ENCODE measurements at regions not wholly inside any gene's neighbourhood (a gene's known extent, or its start where the extent isn't known, plus 50 kb on each side); places are given as distances from the start of the nearest gene placed in this dataset.
"Not testable (repeated sequence)": the region's sequence is repeated elsewhere in the genome, so short reads cannot be mapped to it uniquely, and the experiment has no call there.

GRCh38 chr1:245102149-245102548, 52.6 kb upstream of the KIF26B start:
- DNase-seq (ENCODE audit: low read depth, low spot score); H3K36me3 ChIP-seq (ENCODE audit: insufficient read depth, low read length); H3K9me3 ChIP-seq (ENCODE audit: low read depth, low read length); H3K9ac ChIP-seq (ENCODE audit: insufficient read length); H3K4me3 ChIP-seq; H3K27ac ChIP-seq: not testable (repeated sequence)

- DNase-seq (ENCODE audit: low read depth, low spot score), result no peak
- no peak overlapping the region for H3K4me3 ChIP-seq
- H3K36me3 ChIP-seq (ENCODE audit: insufficient read depth, low read length), result no peaks in the 10 kb centered on the region
- no peak overlapping the region for H3K27ac ChIP-seq
- H3K9ac ChIP-seq (ENCODE audit: insufficient read length), result no peak overlapping the region
- no peaks in the 10 kb centered on the region for H3K9me3 ChIP-seq (ENCODE audit: low read depth, low read length)
- no peak for TF ChIP-seq POLR2AphosphoS5 (IDR thresholded peaks at IDR 0.05; ENCODE audit: borderline replicate concordance, low read depth, low read length)
- no peak for TF ChIP-seq FOXP2 (optimal IDR thresholded peaks at IDR 0.05; ENCODE audit: control extremely low read depth, extremely low read length, insufficient read depth)
- TF ChIP-seq EZH2 (IDR thresholded peaks at IDR 0.05), result no peak
Observed at GRCh38 chr1:245099401-245099800, 55.4 kb upstream of the KIF26B start.

- no peak for DNase-seq (ENCODE audit: low read depth, low spot score)
- Histone ChIP-seq H3K27ac (no peak overlapping the region), H3K9ac (ENCODE audit: insufficient read length) (no peak overlapping the region), H3K9me3 (ENCODE audit: low read depth, low read length) (no peaks in the 10 kb centered on the region), H3K36me3 (ENCODE audit: insufficient read depth, low read length) (no peaks in the 10 kb centered on the region), H3K4me3 (no peak overlapping the region)
- no peak for TF ChIP-seq EZH2 (IDR thresholded peaks at IDR 0.05)
- no peak for TF ChIP-seq FOXP2 (optimal IDR thresholded peaks at IDR 0.05; ENCODE audit: control extremely low read depth, extremely low read length, insufficient read depth)
- no peak for TF ChIP-seq POLR2AphosphoS5 (IDR thresholded peaks at IDR 0.05; ENCODE audit: borderline replicate concordance, low read depth, low read length)
Observed at GRCh38 chr1:245098924-245099323, 55.9 kb upstream of the KIF26B start.

- no peak overlapping the region for H3K27ac ChIP-seq
- H3K4me3 ChIP-seq, result no peak overlapping the region
- TF ChIP-seq POLR2AphosphoS5 (IDR thresholded peaks at IDR 0.05; ENCODE audit: borderline replicate concordance, low read depth, low read length) (no peak), FOXP2 (optimal IDR thresholded peaks at IDR 0.05; ENCODE audit: control extremely low read depth, extremely low read length, insufficient read depth) (no peak), EZH2 (IDR thresholded peaks at IDR 0.05) (no peak)
- no peak overlapping the region for H3K9ac ChIP-seq (ENCODE audit: insufficient read length)
- no peaks in the 10 kb centered on the region for H3K36me3 ChIP-seq (ENCODE audit: insufficient read depth, low read length)
- no peak for DNase-seq (ENCODE audit: low read depth, low spot score)
- no peaks in the 10 kb centered on the region for H3K9me3 ChIP-seq (ENCODE audit: low read depth, low read length)
Observed at GRCh38 chr1:245096311-245097066, 58.3 kb upstream of the KIF26B start.

- Histone ChIP-seq H3K9me3 (ENCODE audit: low read depth, low read length) (no peaks in the 10 kb centered on the region), H3K36me3 (ENCODE audit: insufficient read depth, low read length) (no peaks in the 10 kb centered on the region), H3K4me3 (no peak overlapping the region), H3K27ac (no peak overlapping the region), H3K9ac (ENCODE audit: insufficient read length) (no peak overlapping the region)
- no peak for DNase-seq (ENCODE audit: low read depth, low spot score)
- TF ChIP-seq POLR2AphosphoS5 (IDR thresholded peaks at IDR 0.05; ENCODE audit: borderline replicate concordance, low read depth, low read length), result no peak
- no peak for TF ChIP-seq EZH2 (IDR thresholded peaks at IDR 0.05)
- TF ChIP-seq FOXP2 (optimal IDR thresholded peaks at IDR 0.05; ENCODE audit: control extremely low read depth, extremely low read length, insufficient read depth), result no peak
Observed at GRCh38 chr1:245095903-245096302, 58.9 kb upstream of the KIF26B start.

GRCh38 chr1:245094954-245095353, 59.8 kb upstream of the KIF26B start:
- Histone ChIP-seq H3K9me3 (ENCODE audit: low read depth, low read length) (no peaks in the 10 kb centered on the region), H3K9ac (ENCODE audit: insufficient read length) (no peak overlapping the region), H3K4me3 (no peak overlapping the region), H3K27ac (no peak overlapping the region), H3K36me3 (ENCODE audit: insufficient read depth, low read length) (no peaks in the 10 kb centered on the region)
- DNase-seq (ENCODE audit: low read depth, low spot score), result no peak
- no peak for TF ChIP-seq POLR2AphosphoS5 (IDR thresholded peaks at IDR 0.05; ENCODE audit: borderline replicate concordance, low read depth, low read length)
- no peak for TF ChIP-seq EZH2 (IDR thresholded peaks at IDR 0.05)
- no peak for TF ChIP-seq FOXP2 (optimal IDR thresholded peaks at IDR 0.05; ENCODE audit: control extremely low read depth, extremely low read length, insufficient read depth)

GRCh38 chr1:245094092-245094491, 60.7 kb upstream of the KIF26B start:
- H3K4me3 ChIP-seq, result no peak overlapping the region
- H3K9ac ChIP-seq (ENCODE audit: insufficient read length), result no peak overlapping the region
- no peak overlapping the region for H3K27ac ChIP-seq
- no peak for TF ChIP-seq EZH2 (IDR thresholded peaks at IDR 0.05)
- TF ChIP-seq POLR2AphosphoS5 (IDR thresholded peaks at IDR 0.05; ENCODE audit: borderline replicate concordance, low read depth, low read length), result no peak
- TF ChIP-seq FOXP2 (optimal IDR thresholded peaks at IDR 0.05; ENCODE audit: control extremely low read depth, extremely low read length, insufficient read depth), result no peak
- no peaks in the 10 kb centered on the region for H3K9me3 ChIP-seq (ENCODE audit: low read depth, low read length)
- DNase-seq (ENCODE audit: low read depth, low spot score), result no peak
- no peaks in the 10 kb centered on the region for H3K36me3 ChIP-seq (ENCODE audit: insufficient read depth, low read length)

GRCh38 chr1:245092638-245092976, 62.2 kb upstream of the KIF26B start:
- Histone ChIP-seq H3K36me3 (ENCODE audit: insufficient read depth, low read length) (no peaks in the 10 kb centered on the region), H3K4me3 (no peak overlapping the region), H3K27ac (no peak overlapping the region), H3K9ac (ENCODE audit: insufficient read length) (no peak overlapping the region), H3K9me3 (ENCODE audit: low read depth, low read length) (no peaks in the 10 kb centered on the region)
- no peak for DNase-seq (ENCODE audit: low read depth, low spot score)
- TF ChIP-seq POLR2AphosphoS5 (IDR thresholded peaks at IDR 0.05; ENCODE audit: borderline replicate concordance, low read depth, low read length), result no peak

Data from SK-N-MC (cell line).